Ishikawa (cell line): ENCODE measurements at regions not wholly inside any gene's neighbourhood (a gene's known extent, or its start where the extent isn't known, plus 50 kb on each side); places are given as distances from the start of the nearest gene placed in this dataset.

Source experiments
- CEBPB ChIP-seq: IDR thresholded peaks from 2 replicates; pipeline ENCODE4 v1.6.1; 2012
- CREB1 ChIP-seq: IDR thresholded peaks from 2 replicates; pipeline ENCODE4 v1.6.1; 2012; ENCODE audit warnings: low read depth
- EGR1 ChIP-seq: IDR thresholded peaks from 2 replicates; pipeline ENCODE4 v1.6.1; 2012
- EP300 ChIP-seq: IDR thresholded peaks from 2 replicates; pipeline ENCODE4 v1.6.1; 2012; ENCODE audit warnings: borderline replicate concordance
- FOXM1 ChIP-seq: IDR thresholded peaks from 2 replicates; pipeline ENCODE4 v1.6.1; 2012; ENCODE audit warnings: low read depth, borderline replicate concordance
- NFIC ChIP-seq: IDR thresholded peaks from 2 replicates; pipeline ENCODE4 v1.6.1; 2012
- RAD21 ChIP-seq: IDR thresholded peaks from 2 replicates; pipeline ENCODE4 v1.6.1; 2012; ENCODE audit warnings: low read depth
- TAF1 ChIP-seq: IDR thresholded peaks from 2 replicates; pipeline ENCODE4 v1.6.1; 2012; ENCODE audit warnings: low read depth, mild to moderate bottlenecking
- TCF12 ChIP-seq: IDR thresholded peaks from 2 replicates; pipeline ENCODE4 v1.6.1; 2012; ENCODE audit warnings: low read depth
- TEAD4 ChIP-seq: IDR thresholded peaks from 2 replicates; pipeline ENCODE4 v1.6.1; 2012
- YY1 ChIP-seq: IDR thresholded peaks from 2 replicates; pipeline ENCODE4 v1.6.1; 2012; ENCODE audit warnings: low read depth
- ZBTB7A ChIP-seq: IDR thresholded peaks from 2 replicates; pipeline ENCODE4 v1.6.1; 2012; ENCODE audit warnings: low read depth
- TF ChIP-seq, protein P1 (sequence below): IDR thresholded peaks from 2 replicates; pipeline ENCODE4 v1.6.1; 2012; ENCODE audit warnings: low read depth, mild to moderate bottlenecking
- TF ChIP-seq, protein P2 (sequence below): IDR thresholded peaks from 2 replicates; pipeline ENCODE4 v1.6.1; 2012
- TF ChIP-seq, protein P3 (sequence below): IDR thresholded peaks from 2 replicates; pipeline ENCODE4 v1.6.1; 2012

DNA sequence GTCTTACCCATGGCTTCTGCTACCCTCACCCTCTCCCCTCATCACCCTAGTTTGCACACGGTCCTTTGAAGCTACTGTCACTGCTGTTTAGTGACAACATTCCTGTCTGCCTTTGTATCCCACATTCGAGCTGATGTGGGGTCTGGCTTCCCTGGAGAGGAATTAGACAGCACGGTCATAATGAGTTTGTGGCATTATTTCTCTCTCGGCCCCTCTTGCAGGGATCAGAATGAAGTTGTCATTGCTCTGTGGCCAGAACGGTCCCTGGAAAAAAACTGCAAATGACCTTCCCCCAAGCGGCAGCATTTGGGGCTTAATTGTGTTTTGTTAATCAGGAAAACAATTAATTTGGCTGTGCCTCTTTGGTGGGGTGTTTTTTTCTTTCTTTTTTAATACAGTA lies 317.2 kb upstream of the PODXL start:
- TF ChIP-seq FOXM1 (no peak), EGR1 (no peak), ZBTB7A (no peak), YY1 (no peak), TEAD4 (no peak), TCF12 (no peak), CREB1 (no peak), RAD21 (no peak), EP300 (no peak), NFIC (no peak), CEBPB (no peak), TAF1 (no peak)
- TF ChIP-seq, protein P1, sequence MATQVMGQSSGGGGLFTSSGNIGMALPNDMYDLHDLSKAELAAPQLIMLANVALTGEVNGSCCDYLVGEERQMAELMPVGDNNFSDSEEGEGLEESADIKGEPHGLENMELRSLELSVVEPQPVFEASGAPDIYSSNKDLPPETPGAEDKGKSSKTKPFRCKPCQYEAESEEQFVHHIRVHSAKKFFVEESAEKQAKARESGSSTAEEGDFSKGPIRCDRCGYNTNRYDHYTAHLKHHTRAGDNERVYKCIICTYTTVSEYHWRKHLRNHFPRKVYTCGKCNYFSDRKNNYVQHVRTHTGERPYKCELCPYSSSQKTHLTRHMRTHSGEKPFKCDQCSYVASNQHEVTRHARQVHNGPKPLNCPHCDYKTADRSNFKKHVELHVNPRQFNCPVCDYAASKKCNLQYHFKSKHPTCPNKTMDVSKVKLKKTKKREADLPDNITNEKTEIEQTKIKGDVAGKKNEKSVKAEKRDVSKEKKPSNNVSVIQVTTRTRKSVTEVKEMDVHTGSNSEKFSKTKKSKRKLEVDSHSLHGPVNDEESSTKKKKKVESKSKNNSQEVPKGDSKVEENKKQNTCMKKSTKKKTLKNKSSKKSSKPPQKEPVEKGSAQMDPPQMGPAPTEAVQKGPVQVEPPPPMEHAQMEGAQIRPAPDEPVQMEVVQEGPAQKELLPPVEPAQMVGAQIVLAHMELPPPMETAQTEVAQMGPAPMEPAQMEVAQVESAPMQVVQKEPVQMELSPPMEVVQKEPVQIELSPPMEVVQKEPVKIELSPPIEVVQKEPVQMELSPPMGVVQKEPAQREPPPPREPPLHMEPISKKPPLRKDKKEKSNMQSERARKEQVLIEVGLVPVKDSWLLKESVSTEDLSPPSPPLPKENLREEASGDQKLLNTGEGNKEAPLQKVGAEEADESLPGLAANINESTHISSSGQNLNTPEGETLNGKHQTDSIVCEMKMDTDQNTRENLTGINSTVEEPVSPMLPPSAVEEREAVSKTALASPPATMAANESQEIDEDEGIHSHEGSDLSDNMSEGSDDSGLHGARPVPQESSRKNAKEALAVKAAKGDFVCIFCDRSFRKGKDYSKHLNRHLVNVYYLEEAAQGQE: no peak
- TF ChIP-seq, protein P2, sequence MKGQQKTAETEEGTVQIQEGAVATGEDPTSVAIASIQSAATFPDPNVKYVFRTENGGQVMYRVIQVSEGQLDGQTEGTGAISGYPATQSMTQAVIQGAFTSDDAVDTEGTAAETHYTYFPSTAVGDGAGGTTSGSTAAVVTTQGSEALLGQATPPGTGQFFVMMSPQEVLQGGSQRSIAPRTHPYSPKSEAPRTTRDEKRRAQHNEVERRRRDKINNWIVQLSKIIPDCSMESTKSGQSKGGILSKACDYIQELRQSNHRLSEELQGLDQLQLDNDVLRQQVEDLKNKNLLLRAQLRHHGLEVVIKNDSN: no peak
- TF ChIP-seq, protein P3, sequence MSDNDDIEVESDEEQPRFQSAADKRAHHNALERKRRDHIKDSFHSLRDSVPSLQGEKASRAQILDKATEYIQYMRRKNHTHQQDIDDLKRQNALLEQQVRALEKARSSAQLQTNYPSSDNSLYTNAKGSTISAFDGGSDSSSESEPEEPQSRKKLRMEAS: no peak

DNA sequence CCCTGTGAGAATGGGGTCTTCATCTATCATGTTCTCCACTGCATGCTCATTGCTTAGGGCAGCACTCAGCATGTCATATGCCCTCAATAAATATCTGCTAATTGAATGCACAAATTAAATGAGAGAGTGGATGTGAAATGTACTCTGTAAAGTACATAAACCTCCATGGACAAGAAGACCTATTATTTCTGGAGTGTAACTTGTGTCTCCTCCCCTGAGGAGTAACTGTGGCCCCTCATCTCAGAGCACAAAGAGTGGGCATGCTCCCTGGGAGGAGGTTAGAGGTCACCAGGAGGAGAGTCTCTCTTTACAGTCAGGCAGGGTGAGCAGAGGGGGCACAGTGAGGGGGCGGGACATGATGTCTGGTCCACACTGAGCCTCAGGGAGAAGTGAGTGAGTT lies 313.6 kb upstream of the PODXL start:
- TF ChIP-seq, protein P2: no peak
- TF ChIP-seq RAD21 (no peak), CREB1 (no peak), NFIC (no peak), TEAD4 (no peak), EP300 (no peak), FOXM1 (no peak)

DNA sequence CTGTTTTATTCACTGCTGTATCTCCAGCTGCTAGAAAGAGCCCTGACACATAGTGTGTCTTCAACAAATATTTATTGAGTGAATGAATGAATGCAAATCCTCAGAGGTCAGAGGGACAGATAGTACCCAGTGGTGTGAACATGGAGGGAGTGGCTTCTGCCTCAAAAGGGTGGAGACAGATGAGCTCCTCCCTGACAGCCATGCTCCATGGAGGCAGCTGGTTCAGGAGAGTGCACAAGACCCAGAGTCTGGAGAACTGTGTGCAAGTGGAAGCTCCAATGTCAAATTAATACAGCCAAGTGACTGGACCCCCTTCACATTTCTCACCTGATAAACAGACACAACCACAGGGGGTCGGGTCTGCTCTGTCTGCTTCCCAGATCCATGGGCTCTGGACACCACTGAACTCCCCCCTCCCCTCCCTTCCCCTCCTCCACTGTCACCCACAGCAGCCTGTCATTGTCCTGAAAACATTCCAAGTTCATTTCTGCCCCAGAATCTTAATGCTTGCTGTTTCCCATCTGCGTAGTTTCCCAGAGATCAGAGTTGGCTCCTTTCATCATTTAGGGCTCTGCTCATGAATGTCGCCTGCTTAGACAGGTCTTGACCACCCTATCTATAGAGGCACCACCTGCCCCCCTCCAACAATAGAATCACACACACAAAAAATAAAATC lies 312.9 kb upstream of the PODXL start:
- TF ChIP-seq TAF1 (no peak), TCF12 (no peak), EP300 (no peak), NFIC (no peak), ZBTB7A (no peak), FOXM1 (no peak), CREB1 (no peak), RAD21 (no peak), TEAD4 (no peak), CEBPB (no peak), EGR1 (no peak), YY1 (no peak)
- TF ChIP-seq, protein P1: no peak
- TF ChIP-seq, protein P3: no peak
- TF ChIP-seq, protein P2: no peak

DNA sequence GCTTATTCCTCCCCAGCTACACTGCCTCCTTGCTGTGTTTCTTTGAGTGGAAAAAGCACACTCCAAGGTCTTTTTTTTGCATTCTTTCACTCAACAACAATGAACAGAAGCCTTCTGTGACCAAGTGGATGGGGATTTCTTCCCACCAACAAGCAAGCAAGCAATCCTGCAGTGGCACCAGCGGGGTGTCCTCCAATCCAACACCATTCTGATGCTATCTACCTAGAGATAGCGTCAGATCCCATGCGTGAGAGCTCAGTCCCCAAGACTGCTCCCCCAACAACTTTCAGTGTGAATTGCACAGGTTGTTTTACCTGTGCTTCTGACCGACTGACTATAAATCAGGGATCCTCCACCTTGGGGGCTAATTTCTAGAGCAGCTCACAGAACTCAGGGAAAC lies 311.0 kb upstream of the PODXL start:
- TF ChIP-seq YY1 (no peak), EGR1 (no peak), FOXM1 (no peak), NFIC (no peak), CREB1 (no peak), EP300 (no peak), TCF12 (no peak), ZBTB7A (no peak), TAF1 (no peak), TEAD4 (no peak), CEBPB (no peak), RAD21 (no peak)
- TF ChIP-seq, protein P3: no peak
- TF ChIP-seq, protein P2: no peak
- TF ChIP-seq, protein P1: no peak
